ENCODE measurements at regions not wholly inside any gene's neighbourhood (a gene's known extent, or its start where the extent isn't known, plus 50 kb on each side); places are given as distances from the start of the nearest gene placed in this dataset.

DNA sequence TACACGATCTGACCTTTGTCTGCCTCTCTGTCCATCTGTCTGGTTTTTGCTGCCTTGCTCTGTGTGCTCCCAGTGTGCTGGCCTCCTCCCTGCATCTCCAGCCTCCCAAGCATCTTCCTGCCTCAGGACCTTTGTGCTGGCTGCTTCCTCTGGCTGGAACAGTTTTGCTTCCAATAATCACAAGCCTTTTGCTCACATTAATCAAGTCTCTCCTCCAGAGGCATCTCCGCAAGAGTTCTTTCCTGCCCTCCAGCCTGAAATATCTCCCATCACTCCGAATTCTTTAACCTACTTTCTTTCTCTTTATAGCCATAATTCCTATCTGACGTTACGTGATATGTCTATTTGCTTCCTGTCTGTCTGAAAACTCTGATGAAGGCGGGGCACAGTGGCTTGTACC, 267.1 kb downstream of the ABCC12 start:
- TF ChIP-seq CTCF (IDR thresholded peaks at IDR 0.05) (no peak), POLR2A (IDR thresholded peaks at IDR 0.05) (no peak)
